H1 (cell line): ENCODE measurements at regions not wholly inside any gene's neighbourhood (a gene's known extent, or its start where the extent isn't known, plus 50 kb on each side); places are given as distances from the start of the nearest gene placed in this dataset.

Source experiments
- CTCF ChIA-PET: fragments of 300-600 bp; sonication (Branson Sonifier 250); formaldehyde crosslinking; loops from one replicate; lab custom pipeline; 2021; ENCODE audit not compliant: partially characterized antibody; lab: Charles Lee
- POLR2A ChIA-PET: fragments of 300-600 bp; sonication (Branson Sonifier 250); formaldehyde crosslinking; loops from one replicate; lab custom pipeline; 2021; ENCODE audit warnings: inconsistent platforms; ENCODE audit not compliant: partially characterized antibody; lab: Charles Lee
- DNase-seq, 2 experiments: peaks; one replicate each; pipeline versions ENCODE4 v3.0.0 to v3.0.0-alpha.2; 2010 to 2022; ENCODE audit warnings: low spot score in 2 of 2, low read depth in 1 of 2, mixed read lengths in 1 of 2
- FAIRE-seq: peaks from 2 replicates; lab custom pipeline; 2011; peaks lifted over from hg19 to GRCh38; lab: Jason Lieb, UNC
- H2AFZ ChIP-seq: 2 replicates; pipeline ENCODE4 v1.8.1; 2012; ENCODE audit warnings: low read length, inconsistent platforms
- H2AK5ac ChIP-seq: 2 replicates; pipeline ENCODE4 v1.6.1; 2013; ENCODE audit warnings: low read depth, low read length
- H2BK120ac ChIP-seq: replicated peaks from 2 replicates; pipeline ENCODE3; 2013; ENCODE audit warnings: low read depth, low read length, inconsistent platforms
- H2BK12ac ChIP-seq: 2 replicates; pipeline ENCODE4 v1.6.1; 2013; ENCODE audit warnings: low read depth, low read length
- H2BK15ac ChIP-seq: 2 replicates; pipeline ENCODE4 v1.6.1; 2013; ENCODE audit warnings: low read length
- H2BK20ac ChIP-seq: 2 replicates; pipeline ENCODE4 v1.6.1; 2013; ENCODE audit warnings: low read length
- H2BK5ac ChIP-seq: 2 replicates; pipeline ENCODE4 v1.6.1; 2013; ENCODE audit warnings: low read depth, low read length
- H3K14ac ChIP-seq: 2 replicates; pipeline ENCODE4 v1.6.1; 2013; ENCODE audit warnings: inconsistent platforms; ENCODE audit not compliant: insufficient read length
- H3K18ac ChIP-seq: 2 replicates; pipeline ENCODE4 v1.6.1; 2013; ENCODE audit warnings: low read length; ENCODE audit errors: extremely low read depth
- H3K23ac ChIP-seq: 2 replicates; pipeline ENCODE4 v1.6.1; 2013; ENCODE audit warnings: inconsistent platforms; ENCODE audit not compliant: insufficient read length
- H3K23me2 ChIP-seq: 2 replicates; pipeline ENCODE4 v1.6.1; 2013; ENCODE audit warnings: low read depth, low read length
- H3K27ac ChIP-seq: 2 replicates; pipeline ENCODE4 v1.6.1; 2011; ENCODE audit warnings: low read depth, low read length, inconsistent platforms
- H3K27me3 ChIP-seq, 4 experiments: replicated peaks in 1 of 4; 1 replicate in 1 of 4; 2 replicates in 3 of 4; pipeline versions ENCODE4 v1.6.1 to v1.8.1; 2011 to 2013; ENCODE audit warnings: low read length in 3 of 4, mild to moderate bottlenecking in 3 of 4, inconsistent platforms in 2 of 4, mixed read lengths in 2 of 4, moderate library complexity in 1 of 4; ENCODE audit not compliant: control insufficient read depth in 3 of 4, insufficient read depth in 3 of 4; ENCODE audit errors: extremely low read depth in 1 of 4
- H3K36me3 ChIP-seq, 4 experiments: 2 replicates each; pipeline versions ENCODE4 v1.6.1 to v1.8.1; 2011 to 2013; ENCODE audit warnings: mild to moderate bottlenecking in 4 of 4, low read length in 3 of 4, moderate library complexity in 2 of 4, control low read depth in 1 of 4, inconsistent platforms in 1 of 4; ENCODE audit not compliant: insufficient read depth in 4 of 4, control insufficient read depth in 2 of 4
- H3K4ac ChIP-seq: replicated peaks from 2 replicates; pipeline ENCODE3; 2013; ENCODE audit warnings: low read length, low read depth, mixed read lengths, inconsistent platforms; ENCODE audit not compliant: insufficient read length
- H3K4me1 ChIP-seq, 4 experiments: replicated peaks in 1 of 4; 1 replicate in 1 of 4; 2 replicates in 3 of 4; pipeline versions ENCODE4 v1.6.1 to v1.8.1; 2011 to 2013; ENCODE audit warnings: low read length in 3 of 4, inconsistent platforms in 2 of 4, mixed read lengths in 1 of 4; ENCODE audit not compliant: insufficient read depth in 4 of 4, control insufficient read depth in 3 of 4
- H3K4me2 ChIP-seq, 2 experiments: 2 replicates each; pipeline versions ENCODE4 v1.6.1 to v1.8.1; 2011 to 2013; ENCODE audit warnings: low read depth in 2 of 2, low read length in 2 of 2, control low read depth in 1 of 2, inconsistent platforms in 1 of 2, mild to moderate bottlenecking in 1 of 2; ENCODE audit not compliant: insufficient read depth in 1 of 2
- H3K4me3 ChIP-seq, 4 experiments: fragments of 200-600, 300-600 bp in 1 of 4; sonication (generic), shearing (Covaris generic), sonication (Bioruptor Twin) in 1 of 4; 2 replicates each; pipeline versions ENCODE4 v1.5.1 to v1.8.1; 2011 to 2016; ENCODE audit warnings: low read length in 4 of 4, low read depth in 3 of 4, control low read depth in 2 of 4, inconsistent platforms in 2 of 4, mild to moderate bottlenecking in 2 of 4, mixed read lengths in 1 of 4, moderate library complexity in 1 of 4; ENCODE audit not compliant: insufficient read depth in 2 of 4; ENCODE audit errors: extremely low read depth in 1 of 4
- H3K56ac ChIP-seq: replicated peaks from 2 replicates; pipeline ENCODE3; 2013; ENCODE audit warnings: low read depth, mild to moderate bottlenecking, mixed read lengths, low read length, inconsistent platforms; ENCODE audit not compliant: insufficient read length
- H3K79me1 ChIP-seq: 2 replicates; pipeline ENCODE4 v1.6.1; 2013; ENCODE audit warnings: low read depth, low read length, control low read depth
- H3K79me2 ChIP-seq, 2 experiments: 2 replicates each; pipeline versions ENCODE4 v1.6.1 to v1.8.1; 2012 to 2013; ENCODE audit warnings: low read length in 2 of 2, mild to moderate bottlenecking in 2 of 2, inconsistent platforms in 1 of 2; ENCODE audit not compliant: insufficient read depth in 2 of 2, control insufficient read depth in 1 of 2
- H3K9ac ChIP-seq, 4 experiments: replicated peaks in 1 of 4; 1 replicate in 1 of 4; 2 replicates in 3 of 4; pipeline versions ENCODE4 v1.6.1 to v1.8.1; 2011 to 2013; ENCODE audit warnings: low read depth in 3 of 4, low read length in 3 of 4, control low read depth in 2 of 4, mild to moderate bottlenecking in 2 of 4, moderate library complexity in 2 of 4, inconsistent platforms in 1 of 4; ENCODE audit errors: extremely low read depth in 1 of 4
- H3K9me3 ChIP-seq, 2 experiments: 2 replicates each; pipeline versions ENCODE4 v1.6.1 to v1.8.1; 2012 to 2013; ENCODE audit warnings: mild to moderate bottlenecking in 2 of 2, moderate library complexity in 2 of 2, control low read depth in 1 of 2, inconsistent platforms in 1 of 2, low read depth in 1 of 2, low read length in 1 of 2, mixed read lengths in 1 of 2; ENCODE audit not compliant: insufficient read depth in 2 of 2
- H4K20me1 ChIP-seq, 2 experiments: replicated peaks in 1 of 2; 2 replicates each; pipeline versions ENCODE3 to v1.8.1; 2011 to 2013; ENCODE audit warnings: inconsistent platforms in 2 of 2, low read length in 2 of 2, mild to moderate bottlenecking in 1 of 2; ENCODE audit not compliant: insufficient read depth in 2 of 2, control insufficient read depth in 1 of 2
- H4K5ac ChIP-seq: 2 replicates; pipeline ENCODE4 v1.6.1; 2013; ENCODE audit warnings: low read length, low read depth, mixed read lengths, inconsistent platforms; ENCODE audit not compliant: insufficient read length
- H4K8ac ChIP-seq: 2 replicates; pipeline ENCODE4 v1.8.0; 2013; ENCODE audit warnings: mild to moderate bottlenecking, moderate library complexity, low read length, inconsistent platforms; ENCODE audit not compliant: insufficient read depth; ENCODE audit errors: extremely low read depth
- H4K91ac ChIP-seq: replicated peaks from 2 replicates; pipeline ENCODE3; 2013; ENCODE audit warnings: low read length, mixed read lengths, inconsistent platforms; ENCODE audit not compliant: insufficient read length
- CBX8 ChIP-seq: fragments of 300-800, 300-1000 bp; sonication (generic); IDR thresholded peaks from 2 replicates; pipeline ENCODE4 v1.7.1; 2016; ENCODE audit warnings: low read depth, low read length, borderline replicate concordance
- E2F6 ChIP-seq: IDR thresholded peaks from 2 replicates; pipeline ENCODE4 v1.6.1; 2012; ENCODE audit warnings: inconsistent platforms
- GABPA ChIP-seq: IDR thresholded peaks from 2 replicates; pipeline ENCODE4 v1.6.1; 2011; ENCODE audit warnings: mild to moderate bottlenecking, low read length, moderate library complexity, borderline replicate concordance; ENCODE audit not compliant: insufficient read depth
- POLR2AphosphoS5 ChIP-seq: IDR thresholded peaks from 2 replicates; pipeline ENCODE4 v1.6.1; 2011; ENCODE audit warnings: low read depth, low read length
- RBBP5 ChIP-seq: IDR thresholded peaks from 2 replicates; pipeline ENCODE4 v1.7.1; 2012; ENCODE audit warnings: low read depth, mild to moderate bottlenecking, inconsistent platforms, low read length, moderate library complexity, borderline replicate concordance
- RFX5 ChIP-seq: IDR thresholded peaks from 2 replicates; pipeline ENCODE4 v1.6.1; 2011; ENCODE audit warnings: low read depth, low read length, improper control_type of control experiment, borderline replicate concordance
- SP2 ChIP-seq: IDR thresholded peaks from 2 replicates; pipeline ENCODE4 v1.6.1; 2012; ENCODE audit warnings: mild to moderate bottlenecking, low read length, inconsistent platforms
- SP4 ChIP-seq: IDR thresholded peaks from 2 replicates; pipeline ENCODE4 v1.6.1; 2012; ENCODE audit warnings: low read length, inconsistent platforms
- TAF1 ChIP-seq: IDR thresholded peaks from 2 replicates; pipeline ENCODE4 v1.6.1; 2011; ENCODE audit warnings: mild to moderate bottlenecking, low read depth, low read length
- TCF12 ChIP-seq: IDR thresholded peaks from 2 replicates; pipeline ENCODE4 v1.6.1; 2011; ENCODE audit warnings: low read depth, mild to moderate bottlenecking, low read length
- YY1 ChIP-seq: IDR thresholded peaks from 2 replicates; pipeline ENCODE4 v1.6.1; 2011; ENCODE audit warnings: low read depth, mild to moderate bottlenecking, low read length
- WGBS, 2 experiments: shearing (Covaris generic) in 1 of 2; methylation state at CpG; one replicate each; pipeline versions ENCODE4 v1.1.6 to v1.1.7; 2013 to 2015; ENCODE audit warnings: low lambda C conversion rate in 2 of 2, mixed read lengths in 2 of 2, inconsistent platforms in 1 of 2, low coverage in 1 of 2, missing lambda C conversion rate in 1 of 2; ENCODE audit not compliant: insufficient replicate concordance in 2 of 2, insufficient coverage in 1 of 2, insufficient read length in 1 of 2; ENCODE audit errors: extremely low coverage in 1 of 2, missing lambda C conversion rate in 1 of 2; 5-methylcytosine and 5-hydroxymethylcytosine counted together

GRCh38 chr9:110078604-110079003 is 129.4 kb downstream of the C9orf152 start:
- Histone ChIP-seq H3K9me3 (no peaks in the 10 kb centered on the region), H3K4me3 (no peak overlapping the region), H2BK120ac (no peak overlapping the region), H3K79me2 (peaks cover 0 to 80% of the 10 kb centered on the region in 2 experiments; a peak in 2 of 4 replicates), H3K4me2 (no peak overlapping the region), H3K79me1 (no peaks in the 10 kb centered on the region; the same call in 1 of the 2 replicates), H2BK5ac (no peak overlapping the region), H3K14ac (no peak overlapping the region), H4K20me1 (no peaks in the 10 kb centered on the region), H3K4me1 (no peaks in the 10 kb centered on the region; a peak in 2 of 7 replicates), H3K18ac (no peak overlapping the region), H3K27ac (no peak overlapping the region), H3K4ac (no peak overlapping the region), H2BK12ac (no peak overlapping the region), H3K23me2 (no peaks in the 10 kb centered on the region), H3K36me3 (no peaks in the 10 kb centered on the region), H4K8ac (no peak overlapping the region), H3K27me3 (no peaks in the 10 kb centered on the region), H2BK15ac (no peak overlapping the region), H3K9ac (no peak overlapping the region), H2AK5ac (no peak overlapping the region), H4K91ac (no peak overlapping the region), H3K23ac (no peak overlapping the region), H2AFZ (no peak overlapping the region), H3K56ac (no peak overlapping the region), H4K5ac (no peak overlapping the region), H2BK20ac (no peak overlapping the region)
- TF ChIP-seq E2F6 = no peak
- no peak for TF ChIP-seq SP2
- no peak for TF ChIP-seq TCF12
- no peak for TF ChIP-seq GABPA
- no peak for TF ChIP-seq RFX5
- TF ChIP-seq POLR2AphosphoS5 = no peak
- TF ChIP-seq CBX8 = no peak
- TF ChIP-seq SP4 = no peak
- no peak for TF ChIP-seq TAF1
- TF ChIP-seq RBBP5 = no peak
- no peak for TF ChIP-seq YY1
- WGBS, 2 experiments = 95% methylated on average over 4 of the region's 4 CpGs; no CpG with 5 or more reads in 1 of the 2 experiments
- FAIRE-seq (no peak), DNase-seq (no peak)
- POLR2A ChIA-PET = no interaction called here
- CTCF ChIA-PET = interaction anchor here (1.0 to 1.3 kb wide), 2 partner anchors 12 to 21 kb away, joined by 4 to 6 read pairs; no protein-coding TSS in a partner anchor
